Activated naive CD8-positive, alpha-beta T cell (primary cell): ENCODE measurements at regions not wholly inside any gene's neighbourhood (a gene's known extent, or its start where the extent isn't known, plus 50 kb on each side); places are given as distances from the start of the nearest gene placed in this dataset.

Source experiments
- H3K27ac Mint-ChIP-seq: one replicate; pipeline ENCODE4 v1.8.0; 2021; ENCODE audit warnings: mixed read lengths
- H3K27me3 Mint-ChIP-seq: one replicate; pipeline ENCODE4 v1.8.0; 2021; ENCODE audit warnings: mixed read lengths
- H3K36me3 Mint-ChIP-seq: one replicate; pipeline ENCODE4 v1.8.0; 2021; ENCODE audit warnings: mixed read lengths
- H3K4me1 Mint-ChIP-seq: one replicate; pipeline ENCODE4 v1.8.0; 2021; ENCODE audit warnings: low read depth, mixed read lengths
- H3K4me3 Mint-ChIP-seq: one replicate; pipeline ENCODE4 v1.8.0; 2021; ENCODE audit warnings: mild to moderate bottlenecking, mixed read lengths
- H3K9me3 Mint-ChIP-seq: one replicate; pipeline ENCODE4 v1.8.0; 2021; ENCODE audit warnings: low read depth, mixed read lengths

GRCh38 chr11:123265951-123266350, 70.9 kb upstream of the CLMP start:
- Mint-ChIP-seq H3K27ac (no peak overlapping the region), H3K27me3 (peaks cover 7% of the 10 kb centered on the region), H3K4me1 (peaks cover 3% of the 10 kb centered on the region), H3K36me3 (no peaks in the 10 kb centered on the region), H3K4me3 (no peak overlapping the region), H3K9me3 (no peaks in the 10 kb centered on the region)

- Mint-ChIP-seq H3K9me3 (no peaks in the 10 kb centered on the region), H3K4me3 (no peak overlapping the region), H3K27ac (no peak overlapping the region), H3K4me1 (peaks cover 3% of the 10 kb centered on the region), H3K36me3 (no peaks in the 10 kb centered on the region), H3K27me3 (peaks cover 7% of the 10 kb centered on the region)
Measured at GRCh38 chr11:123264431-123264780, 69.4 kb upstream of the CLMP start.

GRCh38 chr11:123261345-123262106, 66.5 kb upstream of the CLMP start:
- peaks cover 3% of the 10 kb centered on the region for H3K36me3 Mint-ChIP-seq
- no peak overlapping the region for H3K27ac Mint-ChIP-seq
- peaks cover 7% of the 10 kb centered on the region for H3K27me3 Mint-ChIP-seq
- H3K4me3 Mint-ChIP-seq, result no peak overlapping the region
- peaks cover 3% of the 10 kb centered on the region for H3K4me1 Mint-ChIP-seq
- H3K9me3 Mint-ChIP-seq, result no peaks in the 10 kb centered on the region

- Mint-ChIP-seq H3K4me3 (no peak overlapping the region), H3K27me3 (peaks cover 7% of the 10 kb centered on the region), H3K27ac (no peak overlapping the region), H3K4me1 (peaks cover 3% of the 10 kb centered on the region), H3K9me3 (no peaks in the 10 kb centered on the region), H3K36me3 (peaks cover 3% of the 10 kb centered on the region)
Measured at GRCh38 chr11:123260511-123261211, 65.6 kb upstream of the CLMP start.

GRCh38 chr11:123258877-123259276, 63.8 kb upstream of the CLMP start:
- H3K36me3 Mint-ChIP-seq, result peaks cover 3% of the 10 kb centered on the region
- H3K4me3 Mint-ChIP-seq, result no peak overlapping the region
- H3K27me3 Mint-ChIP-seq, result peaks cover 7% of the 10 kb centered on the region
- H3K9me3 Mint-ChIP-seq, result no peaks in the 10 kb centered on the region
- no peak overlapping the region for H3K27ac Mint-ChIP-seq
- H3K4me1 Mint-ChIP-seq, result peaks cover 3% of the 10 kb centered on the region

GRCh38 chr11:123257370-123257769, 62.3 kb upstream of the CLMP start:
- Mint-ChIP-seq H3K27ac (no peak overlapping the region), H3K4me1 (peaks cover 3% of the 10 kb centered on the region), H3K27me3 (no peaks in the 10 kb centered on the region), H3K36me3 (peaks cover 3% of the 10 kb centered on the region), H3K4me3 (no peak overlapping the region), H3K9me3 (no peaks in the 10 kb centered on the region)

GRCh38 chr11:123255909-123256308, 60.9 kb upstream of the CLMP start:
- H3K27ac Mint-ChIP-seq, result no peak overlapping the region
- H3K9me3 Mint-ChIP-seq, result no peaks in the 10 kb centered on the region
- H3K4me3 Mint-ChIP-seq, result no peak overlapping the region
- no peaks in the 10 kb centered on the region for H3K27me3 Mint-ChIP-seq
- H3K4me1 Mint-ChIP-seq, result no peaks in the 10 kb centered on the region
- H3K36me3 Mint-ChIP-seq, result peaks cover 3% of the 10 kb centered on the region

GRCh38 chr11:123254357-123254756, 59.3 kb upstream of the CLMP start:
- H3K4me3 Mint-ChIP-seq, result no peak overlapping the region
- no peaks in the 10 kb centered on the region for H3K9me3 Mint-ChIP-seq
- H3K27ac Mint-ChIP-seq, result no peak overlapping the region
- H3K27me3 Mint-ChIP-seq, result no peaks in the 10 kb centered on the region
- H3K4me1 Mint-ChIP-seq, result no peaks in the 10 kb centered on the region
- peaks cover 3% of the 10 kb centered on the region for H3K36me3 Mint-ChIP-seq

GRCh38 chr11:123253911-123254310, 58.9 kb upstream of the CLMP start:
- Mint-ChIP-seq H3K27me3 (no peaks in the 10 kb centered on the region), H3K27ac (no peak overlapping the region), H3K9me3 (no peaks in the 10 kb centered on the region), H3K36me3 (peaks cover 3% of the 10 kb centered on the region), H3K4me1 (no peaks in the 10 kb centered on the region), H3K4me3 (no peak overlapping the region)

GRCh38 chr11:123253223-123253622, 58.2 kb upstream of the CLMP start:
- Mint-ChIP-seq H3K4me3 (no peak overlapping the region), H3K4me1 (no peaks in the 10 kb centered on the region), H3K9me3 (no peaks in the 10 kb centered on the region), H3K27me3 (no peaks in the 10 kb centered on the region), H3K36me3 (no peaks in the 10 kb centered on the region), H3K27ac (no peak overlapping the region)

- Mint-ChIP-seq H3K9me3 (no peaks in the 10 kb centered on the region), H3K27me3 (no peaks in the 10 kb centered on the region), H3K4me3 (no peak overlapping the region), H3K4me1 (peaks cover 6% of the 10 kb centered on the region), H3K27ac (no peak overlapping the region), H3K36me3 (no peaks in the 10 kb centered on the region)
Measured at GRCh38 chr11:123251657-123252344, 56.8 kb upstream of the CLMP start.

- H3K4me1 Mint-ChIP-seq, result peaks cover 6% of the 10 kb centered on the region
- H3K4me3 Mint-ChIP-seq, result no peak overlapping the region
- H3K36me3 Mint-ChIP-seq, result no peaks in the 10 kb centered on the region
- no peaks in the 10 kb centered on the region for H3K9me3 Mint-ChIP-seq
- no peaks in the 10 kb centered on the region for H3K27me3 Mint-ChIP-seq
- no peak overlapping the region for H3K27ac Mint-ChIP-seq
Measured at GRCh38 chr11:123250892-123251656, 56.0 kb upstream of the CLMP start.

- Mint-ChIP-seq H3K9me3 (no peaks in the 10 kb centered on the region), H3K36me3 (no peaks in the 10 kb centered on the region), H3K4me3 (no peak overlapping the region), H3K4me1 (peaks cover 6% of the 10 kb centered on the region), H3K27ac (no peak overlapping the region), H3K27me3 (no peaks in the 10 kb centered on the region)
Measured at GRCh38 chr11:123249354-123249753, 54.3 kb upstream of the CLMP start.

- H3K36me3 Mint-ChIP-seq, result no peaks in the 10 kb centered on the region
- no peak overlapping the region for H3K27ac Mint-ChIP-seq
- no peak overlapping the region for H3K4me3 Mint-ChIP-seq
- no peaks in the 10 kb centered on the region for H3K9me3 Mint-ChIP-seq
- H3K4me1 Mint-ChIP-seq, result peaks cover 6% of the 10 kb centered on the region
- H3K27me3 Mint-ChIP-seq, result no peaks in the 10 kb centered on the region
Measured at GRCh38 chr11:123247813-123248379, 52.8 kb upstream of the CLMP start.

GRCh38 chr11:123247496-123247799, 52.4 kb upstream of the CLMP start:
- Mint-ChIP-seq H3K4me1 (peaks cover 6% of the 10 kb centered on the region), H3K27me3 (no peaks in the 10 kb centered on the region), H3K4me3 (no peak overlapping the region), H3K27ac (no peak overlapping the region), H3K36me3 (no peaks in the 10 kb centered on the region), H3K9me3 (no peaks in the 10 kb centered on the region)
